Activated B cell treated with CpG ODN at 0.5 μM for 24 hours (primary cell): ENCODE measurements at regions not wholly inside any gene's neighbourhood (a gene's known extent, or its start where the extent isn't known, plus 50 kb on each side); places are given as distances from the start of the nearest gene placed in this dataset.

Experiments
- ATAC-seq: fragments of 200-7000 bp; cut with Tn5 transposase; one replicate; pipeline ENCODE4 v1.10.0; 2021; ENCODE audit warnings: low read depth, mild to moderate bottlenecking, moderate library complexity
- CTCF ChIA-PET: fragments of 350-600 bp; sonication (Branson Sonifier 250); formaldehyde crosslinking; loops from one replicate; lab custom pipeline; 2021; ENCODE audit warnings: antibody characterized with exemption; lab: Charles Lee
- POLR2A ChIA-PET: fragments of 350-600 bp; sonication (Branson Sonifier 250); formaldehyde crosslinking; loops from one replicate; lab custom pipeline; 2021; ENCODE audit warnings: antibody characterized with exemption; lab: Charles Lee
- DNase-seq: peaks from one replicate; pipeline ENCODE4 v3.0.0; 2022
- H3K27ac Mint-ChIP-seq: one replicate; pipeline ENCODE4 v1.8.0; 2020; ENCODE audit warnings: mixed read lengths
- H3K27me3 Mint-ChIP-seq: one replicate; pipeline ENCODE4 v1.8.0; 2021; ENCODE audit warnings: mixed read lengths
- H3K36me3 Mint-ChIP-seq: one replicate; pipeline ENCODE4 v1.8.0; 2021; ENCODE audit warnings: low read depth, mixed read lengths
- H3K4me1 Mint-ChIP-seq: one replicate; pipeline ENCODE4 v1.8.0; 2021; ENCODE audit warnings: mixed read lengths
- H3K4me3 Mint-ChIP-seq: one replicate; pipeline ENCODE4 v1.8.0; 2020; ENCODE audit warnings: mild to moderate bottlenecking, mixed read lengths
- H3K9me3 Mint-ChIP-seq: one replicate; pipeline ENCODE4 v1.8.0; 2020; ENCODE audit warnings: mixed read lengths
- intact Hi-C: fragments of 100-400 bp; cut with micrococcal nuclease; formaldehyde crosslinking; loops from one replicate; pipeline ENCODE4 v1.15.1; 2024
- TF ChIP-seq, protein P1 (sequence below): fragments of 200-600 bp; IDR thresholded peaks from one replicate; pipeline ENCODE4 v1.8.0; 2022; ENCODE audit warnings: antibody characterized with exemption, mild to moderate bottlenecking

GRCh38 chr4:179585761-179586160 is 2143.5 kb upstream of the AGA start:
- CTCF ChIA-PET, result no interaction called here
- Mint-ChIP-seq H3K4me1 (no peaks in the 10 kb centered on the region), H3K27me3 (no peaks in the 10 kb centered on the region), H3K27ac (no peak overlapping the region), H3K4me3 (no peak overlapping the region), H3K9me3 (peaks cover 3% of the 10 kb centered on the region), H3K36me3 (no peaks in the 10 kb centered on the region)
- intact Hi-C loops, result no loop called here
- ATAC-seq (no peak), DNase-seq (no peak)
- TF ChIP-seq, protein P1, sequence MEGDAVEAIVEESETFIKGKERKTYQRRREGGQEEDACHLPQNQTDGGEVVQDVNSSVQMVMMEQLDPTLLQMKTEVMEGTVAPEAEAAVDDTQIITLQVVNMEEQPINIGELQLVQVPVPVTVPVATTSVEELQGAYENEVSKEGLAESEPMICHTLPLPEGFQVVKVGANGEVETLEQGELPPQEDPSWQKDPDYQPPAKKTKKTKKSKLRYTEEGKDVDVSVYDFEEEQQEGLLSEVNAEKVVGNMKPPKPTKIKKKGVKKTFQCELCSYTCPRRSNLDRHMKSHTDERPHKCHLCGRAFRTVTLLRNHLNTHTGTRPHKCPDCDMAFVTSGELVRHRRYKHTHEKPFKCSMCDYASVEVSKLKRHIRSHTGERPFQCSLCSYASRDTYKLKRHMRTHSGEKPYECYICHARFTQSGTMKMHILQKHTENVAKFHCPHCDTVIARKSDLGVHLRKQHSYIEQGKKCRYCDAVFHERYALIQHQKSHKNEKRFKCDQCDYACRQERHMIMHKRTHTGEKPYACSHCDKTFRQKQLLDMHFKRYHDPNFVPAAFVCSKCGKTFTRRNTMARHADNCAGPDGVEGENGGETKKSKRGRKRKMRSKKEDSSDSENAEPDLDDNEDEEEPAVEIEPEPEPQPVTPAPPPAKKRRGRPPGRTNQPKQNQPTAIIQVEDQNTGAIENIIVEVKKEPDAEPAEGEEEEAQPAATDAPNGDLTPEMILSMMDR, result no peak
- POLR2A ChIA-PET, result no interaction called here

DNA sequence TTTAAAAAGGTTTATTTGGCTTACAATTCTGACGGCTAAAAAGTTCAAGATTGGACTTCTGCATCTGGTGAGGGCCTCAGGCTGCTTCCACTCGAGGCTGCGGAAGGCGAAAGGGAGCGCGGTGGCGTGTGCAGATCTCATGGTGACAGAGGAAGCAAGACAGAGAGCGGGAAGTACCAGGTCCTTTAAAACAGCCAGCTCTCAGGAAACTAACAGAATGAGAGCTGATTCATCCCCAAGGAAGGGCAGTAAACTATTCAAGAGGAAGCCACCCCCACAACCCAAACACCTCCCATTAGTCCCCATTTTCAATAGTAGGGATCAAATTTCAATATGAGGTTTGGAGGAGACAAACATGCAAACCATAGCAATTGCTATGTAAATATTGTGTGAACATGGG is 2144.2 kb upstream of the AGA start:
- CTCF ChIA-PET, result no interaction called here
- H3K9me3 Mint-ChIP-seq, result peaks cover 3% of the 10 kb centered on the region
- no peak for DNase-seq

DNA sequence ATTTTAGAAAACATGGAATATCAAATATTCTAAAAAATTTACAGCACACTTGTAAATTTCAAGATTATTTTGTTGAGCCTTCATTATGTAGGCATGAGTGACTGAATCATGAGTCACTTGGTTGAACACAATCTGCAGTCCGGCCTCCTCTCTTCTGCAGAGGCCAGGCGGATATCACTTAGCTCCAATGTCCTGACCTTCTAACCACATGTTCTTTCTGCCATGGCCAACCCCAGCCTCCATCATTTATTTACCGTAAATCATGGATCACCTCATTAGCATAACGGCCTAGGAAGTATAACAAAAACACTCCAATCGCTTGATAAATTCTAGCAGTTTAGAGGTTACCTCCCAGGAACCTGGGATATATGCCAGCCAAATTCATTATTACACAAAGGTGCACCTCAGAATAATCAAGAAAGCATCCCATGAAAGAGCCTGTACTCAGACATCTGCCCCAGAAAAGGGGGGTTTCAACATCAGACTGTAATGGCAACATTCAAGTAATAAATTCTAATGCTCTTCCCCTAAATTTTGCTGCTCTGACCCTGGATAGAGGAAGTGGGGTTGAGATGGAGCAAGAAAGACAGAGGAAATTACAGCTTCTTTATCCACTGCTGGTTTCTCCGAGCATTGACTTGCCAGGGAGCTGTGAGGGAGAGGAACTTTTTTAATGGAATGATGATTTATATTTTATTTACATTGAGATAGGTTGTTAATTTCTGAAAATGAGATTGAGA is 2153.6 kb upstream of the AGA start:
- intact Hi-C loops, result no loop called here
- DNase-seq (no peak), ATAC-seq (no peak)
- H3K27me3 Mint-ChIP-seq, result no peaks in the 10 kb centered on the region
- H3K9me3 Mint-ChIP-seq, result peaks cover 3% of the 10 kb centered on the region
- H3K27ac Mint-ChIP-seq, result no peak overlapping the region
- CTCF ChIA-PET, result no interaction called here
- no peaks in the 10 kb centered on the region for H3K4me1 Mint-ChIP-seq
- POLR2A ChIA-PET, result no interaction called here
- no peaks in the 10 kb centered on the region for H3K36me3 Mint-ChIP-seq
- no peak overlapping the region for H3K4me3 Mint-ChIP-seq
- TF ChIP-seq, protein P1, result no peak

More for the DNA sequence above, 2144.2 kb upstream of the AGA start:
- Mint-ChIP-seq H3K27me3 (no peaks in the 10 kb centered on the region), H3K36me3 (no peaks in the 10 kb centered on the region), H3K27ac (no peak overlapping the region), H3K4me1 (no peaks in the 10 kb centered on the region), H3K4me3 (no peak overlapping the region)
- TF ChIP-seq, protein P1, result no peak
- intact Hi-C loops, result no loop called here
- no peak for ATAC-seq
- POLR2A ChIA-PET, result no interaction called here

- H3K27me3 Mint-ChIP-seq, result no peaks in the 10 kb centered on the region
- H3K4me1 Mint-ChIP-seq, result no peaks in the 10 kb centered on the region
- POLR2A ChIA-PET, result no interaction called here
- H3K4me3 Mint-ChIP-seq, result no peak overlapping the region
- CTCF ChIA-PET, result no interaction called here
- no peak overlapping the region for H3K27ac Mint-ChIP-seq
- no peaks in the 10 kb centered on the region for H3K36me3 Mint-ChIP-seq
- H3K9me3 Mint-ChIP-seq, result peaks cover 3% of the 10 kb centered on the region
- ATAC-seq, result no peak
- TF ChIP-seq, protein P1, result no peak
- DNase-seq, result no peak
- intact Hi-C loops, result no loop called here
These were observed 2154.4 kb upstream of the AGA start for GRCh38 chr4:179596621-179597020.

DNA sequence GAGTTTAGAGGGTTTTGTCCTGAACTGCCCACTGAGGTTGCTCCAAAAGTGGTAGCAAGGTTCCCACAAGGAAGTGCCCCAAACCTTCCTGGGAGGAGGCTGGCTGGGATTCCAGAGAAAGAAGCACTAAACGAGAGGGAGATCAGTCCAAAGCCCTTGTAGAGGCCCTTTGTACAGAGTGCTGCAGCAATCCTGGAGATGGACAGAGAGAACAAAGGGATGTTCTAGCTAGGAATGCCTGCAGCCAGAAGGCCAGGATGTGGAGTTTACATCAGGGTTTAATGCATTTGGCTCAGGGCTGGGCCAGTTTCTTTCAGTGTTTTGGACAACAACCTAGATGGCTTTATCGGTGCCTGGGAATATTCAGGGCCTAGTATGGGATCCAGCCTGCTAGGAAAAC is 2155.1 kb upstream of the AGA start:
- no peak for ATAC-seq
- DNase-seq, result no peak
- POLR2A ChIA-PET, result no interaction called here
- Mint-ChIP-seq H3K27me3 (no peaks in the 10 kb centered on the region), H3K36me3 (no peaks in the 10 kb centered on the region), H3K4me1 (no peaks in the 10 kb centered on the region), H3K4me3 (no peak overlapping the region), H3K27ac (no peak overlapping the region), H3K9me3 (peaks cover 3% of the 10 kb centered on the region)
- intact Hi-C loops, result no loop called here
- TF ChIP-seq, protein P1, result no peak
- CTCF ChIA-PET, result no interaction called here
